GM18507 (cell line): ENCODE measurements at regions not wholly inside any gene's neighbourhood (a gene's known extent, or its start where the extent isn't known, plus 50 kb on each side); places are given as distances from the start of the nearest gene placed in this dataset.

ENCODE experiments used
- DNase-seq: peaks from one replicate; pipeline ENCODE4 v3.0.0; 2011; ENCODE audit warnings: low read depth; ENCODE audit not compliant: insufficient read length; ENCODE audit errors: extremely low spot score
- FAIRE-seq: peaks from 2 replicates; lab custom pipeline; 2011; peaks lifted over from hg19 to GRCh38; lab: Jason Lieb, UNC

- no peak for DNase-seq
- no peak for FAIRE-seq
Observed at GRCh38 chr18:78054801-78055200, 805.2 kb downstream of the GALR1 start.

DNA sequence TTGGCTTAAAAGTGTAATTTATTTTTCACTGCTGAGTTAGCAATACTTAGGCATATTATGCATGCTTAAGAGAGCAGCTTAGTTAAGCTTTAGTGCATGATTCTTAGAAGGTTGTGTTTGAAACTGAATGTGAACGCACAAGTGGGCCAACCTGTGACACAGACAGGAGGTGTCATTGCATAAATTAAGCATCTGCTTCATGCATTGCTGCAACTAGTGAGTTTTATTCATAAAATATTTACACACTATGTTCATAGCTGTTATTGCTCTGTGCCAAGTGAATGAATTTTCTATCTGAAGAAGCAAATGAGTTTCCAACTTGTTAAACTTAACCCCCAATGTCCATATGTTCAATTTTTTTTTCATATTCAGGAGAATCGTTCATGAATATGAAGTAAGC, 806.4 kb downstream of the GALR1 start:
- DNase-seq (no peak), FAIRE-seq (no peak)

DNA sequence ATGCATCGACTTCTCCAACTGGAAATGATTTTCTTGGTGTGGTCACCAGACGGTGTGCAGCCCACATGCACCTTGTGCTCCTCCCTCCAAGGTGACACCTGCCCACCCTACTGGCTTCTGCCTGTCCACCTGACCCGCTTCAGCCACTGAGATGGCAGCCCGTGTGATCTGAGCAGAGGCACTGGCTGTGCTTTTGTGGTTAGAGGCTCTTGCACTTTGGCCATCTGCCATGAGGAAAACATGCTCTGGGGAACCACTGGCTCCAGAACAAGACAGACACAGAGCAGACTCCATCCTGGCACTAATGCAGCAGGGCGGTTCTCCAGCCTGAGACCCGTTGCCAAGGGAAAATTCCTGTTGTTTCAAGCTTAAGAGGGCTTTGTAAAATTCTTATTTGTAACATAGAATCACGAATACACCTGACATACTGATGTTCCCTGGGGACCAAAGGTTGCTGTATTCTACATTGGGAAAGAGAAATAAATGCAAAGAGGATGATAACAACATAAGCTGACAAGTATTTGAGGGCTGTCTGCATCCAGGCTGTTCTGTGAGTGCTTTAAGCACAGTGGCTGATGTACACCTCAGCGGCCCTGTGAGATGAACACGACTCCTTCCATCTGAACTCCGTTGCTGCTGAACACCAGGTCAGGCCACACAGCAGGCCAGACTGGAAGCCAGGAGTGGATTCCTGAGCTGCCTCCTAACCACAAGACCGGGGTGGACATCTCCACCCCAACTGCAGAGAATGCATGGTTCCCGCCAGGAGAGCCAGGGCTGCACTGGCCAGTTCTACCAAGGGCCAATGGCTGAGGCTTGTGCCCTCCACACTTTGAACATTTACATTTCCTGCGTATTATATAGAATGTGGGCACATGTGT, 820.4 kb downstream of the GALR1 start:
- DNase-seq (no peak), FAIRE-seq (no peak)

GRCh38 chr18:78071166-78071710, 821.6 kb downstream of the GALR1 start:
- DNase-seq (no peak), FAIRE-seq (no peak)

- no peak for DNase-seq
Observed at GRCh38 chr18:78071776-78072175, 822.1 kb downstream of the GALR1 start.

DNA sequence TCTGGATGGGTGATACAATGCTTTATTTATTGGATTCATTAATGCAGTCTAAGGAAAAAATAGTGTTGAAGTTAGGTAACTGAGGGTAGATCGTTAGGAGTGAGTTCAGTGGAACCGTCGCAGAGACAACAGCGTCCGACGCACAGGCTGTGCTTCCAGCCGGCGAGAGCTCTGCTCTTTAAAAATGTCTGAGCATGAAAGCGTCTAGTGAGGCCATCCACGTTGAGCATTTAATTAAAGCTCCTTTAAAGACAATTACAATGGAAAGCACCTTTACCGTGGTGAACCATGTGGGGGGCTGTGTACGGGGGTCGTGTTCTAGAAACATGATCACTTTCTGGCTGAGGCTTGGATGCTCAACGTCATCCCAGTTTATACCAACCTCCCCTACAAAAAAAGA, 822.7 kb downstream of the GALR1 start:
- FAIRE-seq (no peak), DNase-seq (no peak)

More at GRCh38 chr18:78071776-78072175, 822.1 kb downstream of the GALR1 start:
- no peak for FAIRE-seq

- no peak for FAIRE-seq
- no peak for DNase-seq
Observed at GRCh38 chr18:78073275-78073674, 823.6 kb downstream of the GALR1 start.

- FAIRE-seq, result no peak
Observed at GRCh38 chr18:78074400-78075020, 824.9 kb downstream of the GALR1 start.

DNA sequence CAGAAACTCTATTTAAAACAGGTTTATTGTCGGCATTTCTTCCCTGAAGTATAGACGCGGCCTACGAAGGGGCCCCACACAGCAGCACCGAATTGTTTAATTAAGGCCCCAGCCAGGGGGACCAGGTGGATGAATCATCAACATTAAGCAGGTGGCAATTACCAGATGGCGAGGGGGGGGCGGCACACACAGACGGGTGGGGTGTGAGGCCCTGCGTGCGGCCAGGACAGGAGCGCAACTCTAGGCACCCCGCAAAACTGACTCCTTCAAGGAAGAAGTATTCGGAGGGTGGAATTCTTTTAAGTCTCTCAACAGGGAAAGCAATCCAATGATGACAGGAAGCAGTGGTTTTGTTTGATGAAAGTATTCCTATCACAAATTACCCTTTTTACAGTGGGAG, 830.4 kb downstream of the GALR1 start:
- DNase-seq (no peak), FAIRE-seq (no peak)

More at GRCh38 chr18:78074400-78075020, 824.9 kb downstream of the GALR1 start:
- no peak for DNase-seq

DNA sequence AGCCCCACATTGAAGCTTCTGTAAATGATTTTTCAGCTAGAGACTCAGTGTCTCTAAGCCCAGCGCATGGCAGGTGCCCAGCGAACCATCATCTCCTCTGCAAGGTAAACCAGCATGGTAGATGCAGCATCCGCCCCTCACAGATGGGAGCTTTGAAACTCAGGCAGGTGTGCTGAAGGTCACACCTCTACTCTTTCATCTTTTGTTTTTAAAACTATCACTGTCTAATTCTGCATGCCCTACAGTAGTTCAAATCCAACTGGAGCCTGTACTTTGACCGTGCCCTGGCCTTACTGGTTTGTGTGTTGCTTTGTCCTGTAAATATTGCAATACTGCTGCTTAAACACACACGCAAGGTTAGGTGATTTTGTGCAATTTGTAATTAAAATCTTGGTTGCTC, 831.1 kb downstream of the GALR1 start:
- no peak for FAIRE-seq

DNA sequence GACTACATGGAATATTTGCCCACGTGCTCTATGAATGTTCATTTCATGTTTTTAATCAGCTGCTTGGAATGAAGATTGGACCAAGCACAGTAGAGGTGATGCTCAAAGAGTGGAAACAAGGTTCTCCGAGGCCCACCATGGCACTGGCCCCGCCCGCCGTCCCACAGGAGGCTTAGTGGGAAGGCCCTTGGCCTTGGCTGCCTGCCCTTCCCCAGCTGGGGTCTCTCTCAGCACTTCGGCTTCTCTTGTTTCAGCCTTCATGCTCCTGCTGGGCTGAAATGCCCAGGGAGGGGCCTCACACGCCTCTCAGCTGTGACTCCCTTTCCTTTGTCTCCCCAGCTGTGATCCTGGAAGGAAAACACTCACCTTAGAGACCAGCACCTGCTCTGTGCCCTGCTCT, 833.2 kb downstream of the GALR1 start:
- no peak for DNase-seq
- no peak for FAIRE-seq

More for the DNA sequence above, 831.1 kb downstream of the GALR1 start:
- no peak for DNase-seq

GRCh38 chr18:78085241-78086185, 835.9 kb downstream of the GALR1 start:
- FAIRE-seq, result no peak
- DNase-seq, result no peak

DNA sequence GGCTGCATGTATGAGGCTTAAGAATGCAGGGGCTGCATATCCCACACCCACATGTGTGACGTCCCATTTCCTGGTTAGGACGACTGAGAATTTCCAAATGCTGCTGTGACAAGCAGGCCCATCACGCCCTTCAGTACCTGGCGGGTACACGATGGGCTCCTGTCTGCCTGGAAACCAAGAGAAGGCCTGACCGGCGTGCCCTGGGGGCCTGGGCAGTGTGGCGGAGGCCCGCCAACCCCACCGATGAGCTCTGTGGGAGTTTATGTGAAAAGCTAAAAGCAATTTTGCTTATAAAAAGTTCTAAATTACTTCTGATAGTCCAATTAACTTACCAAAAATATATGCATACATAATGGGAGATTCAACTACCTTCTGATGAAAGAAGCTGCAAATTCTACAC, 837.3 kb downstream of the GALR1 start:
- DNase-seq (no peak), FAIRE-seq (no peak)

DNA sequence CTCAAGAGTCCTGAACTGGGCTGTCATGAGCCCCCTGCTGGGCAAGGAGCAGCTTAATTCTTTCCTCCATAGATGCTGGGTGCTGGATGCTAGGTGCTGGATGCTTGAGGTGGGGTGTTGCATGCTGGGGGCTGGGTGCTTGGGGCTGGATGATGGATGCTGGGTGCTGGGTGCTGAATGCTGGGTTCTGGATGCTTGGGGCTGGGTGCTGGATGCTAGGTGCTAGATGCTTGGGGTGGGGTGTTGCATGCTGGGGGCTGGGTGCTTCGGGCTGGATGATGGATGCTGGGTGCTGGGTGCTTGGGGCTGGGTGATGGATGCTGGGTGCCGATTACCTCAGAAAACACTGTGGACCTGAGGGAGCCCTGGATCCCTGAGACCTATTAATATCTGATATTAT, 837.7 kb downstream of the GALR1 start:
- FAIRE-seq (no peak), DNase-seq (no peak)

DNA sequence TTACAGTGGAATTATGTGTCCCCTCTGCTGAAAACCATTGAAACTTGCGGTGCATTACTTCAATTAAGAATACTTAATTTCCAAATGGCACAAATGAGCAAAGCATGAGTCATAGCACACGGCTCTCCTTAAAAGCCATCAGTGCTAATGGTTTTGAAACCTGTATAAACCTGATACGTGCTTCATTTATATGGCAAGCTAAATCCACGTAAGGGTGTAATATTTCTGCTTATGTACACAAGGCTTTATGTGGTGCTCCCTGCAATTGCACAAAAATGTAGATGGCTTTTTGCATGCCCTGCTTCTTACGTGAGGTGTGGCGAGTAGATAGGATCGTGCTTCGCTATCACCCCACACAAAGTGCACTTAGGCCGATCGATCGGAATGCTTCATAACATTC, 840.9 kb downstream of the GALR1 start:
- FAIRE-seq (no peak), DNase-seq (no peak)

DNA sequence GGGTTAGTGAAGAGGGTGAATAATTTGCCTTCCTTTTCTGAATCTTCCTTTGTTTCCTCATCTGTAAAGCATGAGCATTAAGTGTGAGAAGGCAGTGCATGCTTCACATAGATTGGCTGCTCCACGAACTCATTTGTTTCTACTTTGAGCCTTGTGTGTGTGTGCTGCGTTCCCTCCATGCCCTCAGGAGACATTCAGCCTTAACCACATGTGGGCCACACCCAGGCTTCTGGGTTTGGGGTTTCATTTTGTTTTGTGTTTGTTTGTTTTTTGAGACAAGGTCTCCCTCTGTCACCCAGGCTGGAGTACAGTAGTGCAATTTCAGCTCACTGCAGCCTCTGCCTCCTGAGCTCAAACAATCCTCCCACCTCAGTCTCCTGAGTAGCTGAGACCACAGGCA, 843.3 kb downstream of the GALR1 start:
- no peak for DNase-seq

DNA sequence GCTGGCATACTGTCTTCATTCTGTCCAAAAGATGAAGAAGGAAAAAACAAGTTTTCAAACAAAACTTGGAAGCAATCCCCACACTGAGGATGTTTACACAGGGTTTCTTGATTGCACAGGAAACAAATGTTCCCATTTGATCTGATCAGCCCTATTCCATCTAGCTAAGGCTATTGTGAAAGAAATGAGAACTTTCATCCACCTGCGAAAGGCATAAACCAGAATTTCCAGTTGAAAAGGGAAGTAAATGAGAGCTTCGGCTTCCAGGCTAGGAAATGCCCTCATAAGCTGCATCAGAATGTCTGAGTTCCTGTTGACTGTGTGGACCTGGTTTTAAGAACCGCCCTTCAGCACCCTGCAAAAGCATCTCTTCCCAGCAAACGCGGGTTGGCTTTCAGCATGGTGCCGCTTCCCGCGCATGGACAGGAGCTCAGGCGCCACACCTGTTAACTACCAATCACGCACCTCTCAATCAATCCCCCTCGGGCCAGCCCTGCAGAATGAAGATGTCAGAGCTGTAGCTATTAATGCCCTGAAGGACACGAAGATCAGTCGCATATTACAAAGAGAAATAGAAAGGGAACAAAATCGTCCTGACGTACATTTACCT, 850.4 kb downstream of the GALR1 start:
- DNase-seq (no peak), FAIRE-seq (no peak)

More for the DNA sequence above, 843.3 kb downstream of the GALR1 start:
- FAIRE-seq, result no peak

DNA sequence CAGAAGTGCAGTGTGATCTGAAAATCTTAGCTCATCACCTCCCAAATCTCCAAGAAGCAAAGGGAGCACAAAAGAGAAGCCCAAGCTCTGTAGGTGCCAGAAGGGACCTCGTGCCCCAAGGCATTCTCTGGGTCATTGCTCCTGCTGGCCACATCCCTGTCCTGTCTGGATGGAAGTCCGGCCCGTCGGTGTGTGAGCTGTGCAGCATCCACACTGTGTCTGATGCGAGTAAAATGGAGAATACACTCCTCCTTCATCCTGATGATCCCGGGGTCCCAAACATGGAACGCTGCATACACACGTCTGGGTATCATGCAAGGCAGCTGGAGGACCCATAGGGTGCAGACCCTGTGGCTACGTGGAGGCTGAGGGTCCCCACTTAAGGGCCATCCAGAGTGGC, 851.4 kb downstream of the GALR1 start:
- FAIRE-seq (no peak), DNase-seq (no peak)

GRCh38 chr18:78102135-78102534, 852.5 kb downstream of the GALR1 start:
- FAIRE-seq, result no peak
- no peak for DNase-seq
